BJ (cell line): ENCODE measurements at regions not wholly inside any gene's neighbourhood (a gene's known extent, or its start where the extent isn't known, plus 50 kb on each side); places are given as distances from the start of the nearest gene placed in this dataset.

Experiments used
- CTCF ChIA-PET: fragments of 350-600 bp; formaldehyde crosslinking; extraction: SDS; loops from one replicate; lab custom pipeline; 2021; ENCODE audit warnings: antibody characterized with exemption, inconsistent platforms; lab: Yijun Ruan, JAX
- POLR2A ChIA-PET: fragments of 300-600 bp; sonication (Branson Sonifier 250); formaldehyde crosslinking; extraction: SDS; loops from one replicate; lab custom pipeline; 2021; ENCODE audit warnings: antibody characterized with exemption; lab: Charles Lee
- DNase-seq: peaks from one replicate; pipeline ENCODE4 v3.0.0-alpha.2; 2011; ENCODE audit warnings: low read depth
- H3K27me3 ChIP-seq: 2 replicates; pipeline ENCODE4 v1.6.0; 2011; ENCODE audit warnings: low read length; ENCODE audit not compliant: control insufficient read depth, insufficient read depth
- H3K36me3 ChIP-seq: 2 replicates; pipeline ENCODE4 v1.5.1; 2011; ENCODE audit warnings: low read length; ENCODE audit not compliant: control insufficient read depth, insufficient read depth
- H3K4me3 ChIP-seq: 2 replicates; pipeline ENCODE4 v1.5.1; 2011; ENCODE audit warnings: low read depth, mild to moderate bottlenecking, control low read depth, low read length
- TF ChIP-seq, protein P1 (sequence below): IDR thresholded peaks from 2 replicates; pipeline ENCODE4 v1.5.1; 2011; ENCODE audit warnings: low read depth, mild to moderate bottlenecking, control low read depth, inconsistent platforms, low read length, moderate library complexity; ENCODE audit not compliant: insufficient read depth

DNA sequence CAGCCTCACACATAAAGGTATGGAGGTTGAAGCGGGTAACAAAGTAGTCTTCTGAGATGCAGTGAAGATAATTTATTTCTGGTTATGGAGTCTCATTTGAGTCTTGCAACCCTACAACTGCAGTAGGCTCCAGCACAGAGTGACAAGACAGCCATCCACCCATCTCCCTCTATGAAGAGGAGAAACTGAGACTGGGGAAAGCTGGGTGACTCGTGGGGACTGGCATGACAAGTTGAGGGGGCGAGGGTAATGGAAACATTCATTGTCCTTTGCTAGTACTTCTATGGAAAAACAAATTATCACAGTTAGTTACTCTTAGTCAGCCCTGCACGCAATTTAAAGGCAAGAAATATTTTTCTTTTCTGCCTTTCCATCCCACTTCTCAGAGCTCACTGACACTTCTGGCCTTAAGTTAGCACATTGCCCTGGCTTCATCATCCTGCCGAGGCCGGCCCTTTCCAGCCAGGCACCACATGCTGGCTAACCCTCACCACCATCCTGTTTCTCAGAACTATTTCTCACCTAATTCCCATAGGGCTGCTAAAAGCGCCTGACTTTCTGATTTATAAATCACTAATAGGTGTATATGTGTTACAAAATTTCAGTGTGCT is 361.1 kb downstream of the ETS1 start:
- no peak for DNase-seq
- H3K36me3 ChIP-seq: no peaks in the 10 kb centered on the region
- H3K4me3 ChIP-seq: no peak overlapping the region
- H3K27me3 ChIP-seq: no peaks in the 10 kb centered on the region
- TF ChIP-seq, protein P1, sequence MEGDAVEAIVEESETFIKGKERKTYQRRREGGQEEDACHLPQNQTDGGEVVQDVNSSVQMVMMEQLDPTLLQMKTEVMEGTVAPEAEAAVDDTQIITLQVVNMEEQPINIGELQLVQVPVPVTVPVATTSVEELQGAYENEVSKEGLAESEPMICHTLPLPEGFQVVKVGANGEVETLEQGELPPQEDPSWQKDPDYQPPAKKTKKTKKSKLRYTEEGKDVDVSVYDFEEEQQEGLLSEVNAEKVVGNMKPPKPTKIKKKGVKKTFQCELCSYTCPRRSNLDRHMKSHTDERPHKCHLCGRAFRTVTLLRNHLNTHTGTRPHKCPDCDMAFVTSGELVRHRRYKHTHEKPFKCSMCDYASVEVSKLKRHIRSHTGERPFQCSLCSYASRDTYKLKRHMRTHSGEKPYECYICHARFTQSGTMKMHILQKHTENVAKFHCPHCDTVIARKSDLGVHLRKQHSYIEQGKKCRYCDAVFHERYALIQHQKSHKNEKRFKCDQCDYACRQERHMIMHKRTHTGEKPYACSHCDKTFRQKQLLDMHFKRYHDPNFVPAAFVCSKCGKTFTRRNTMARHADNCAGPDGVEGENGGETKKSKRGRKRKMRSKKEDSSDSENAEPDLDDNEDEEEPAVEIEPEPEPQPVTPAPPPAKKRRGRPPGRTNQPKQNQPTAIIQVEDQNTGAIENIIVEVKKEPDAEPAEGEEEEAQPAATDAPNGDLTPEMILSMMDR: no peak
- CTCF ChIA-PET: no interaction called here
- POLR2A ChIA-PET: interaction anchor here (0.6 kb wide), 1 partner anchor 299 kb away, joined by 19 read pairs; no protein-coding TSS in a partner anchor

DNA sequence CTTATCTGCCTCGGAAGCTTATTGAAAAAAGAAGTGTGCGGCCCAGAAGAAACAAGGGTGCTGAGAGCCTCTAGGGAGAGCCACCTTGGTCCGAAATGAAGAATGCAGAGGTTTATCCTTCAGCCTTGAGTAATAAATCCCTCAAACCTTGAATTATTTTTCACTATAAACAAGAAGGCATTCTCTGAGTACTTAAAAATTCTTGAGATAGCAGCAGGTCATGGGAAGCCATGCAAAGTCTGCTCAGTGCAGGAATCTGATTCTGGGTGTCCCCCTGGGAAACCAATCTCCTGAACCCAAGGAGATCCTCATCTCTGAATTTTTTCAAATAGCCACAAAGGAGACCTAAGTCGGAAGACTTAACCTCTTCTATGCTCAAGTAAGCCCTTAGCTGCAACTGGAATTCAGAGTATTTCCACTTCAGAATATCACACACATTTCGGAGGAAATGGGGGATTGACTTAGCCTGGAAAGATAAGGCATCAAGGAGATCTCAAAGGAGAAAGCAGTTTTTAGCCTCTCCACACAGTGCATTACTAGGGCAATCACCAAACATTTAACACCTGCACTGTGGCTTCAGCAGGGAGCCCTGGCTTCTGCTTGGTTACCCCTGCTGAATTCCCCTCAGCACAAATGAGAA is 365.0 kb downstream of the ETS1 start:
- TF ChIP-seq, protein P1: no peak
- CTCF ChIA-PET: no interaction called here
- POLR2A ChIA-PET: no interaction called here
- no peaks in the 10 kb centered on the region for H3K27me3 ChIP-seq
- H3K4me3 ChIP-seq: no peak overlapping the region
- DNase-seq: no peak
- no peaks in the 10 kb centered on the region for H3K36me3 ChIP-seq

DNA sequence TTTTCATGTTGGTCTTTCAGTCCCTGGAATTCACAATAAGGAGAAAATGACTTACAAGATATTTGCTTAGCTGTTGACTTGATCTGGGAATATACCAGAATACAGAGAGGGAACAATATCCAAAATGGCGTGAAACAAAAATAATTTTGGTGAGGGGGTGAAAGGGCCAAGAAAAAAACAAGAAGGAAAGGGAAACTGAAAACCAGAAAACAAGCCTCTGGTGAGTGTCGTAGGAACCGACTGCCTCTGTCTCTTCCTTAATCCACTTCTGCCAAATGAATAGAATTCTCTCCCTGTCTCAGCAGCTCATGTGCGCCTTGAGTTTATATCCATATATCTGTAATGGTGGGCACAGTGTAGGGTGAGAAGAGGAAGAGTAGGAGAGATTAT is 367.6 kb downstream of the ETS1 start:
- TF ChIP-seq, protein P1: no peak
- no peak for DNase-seq
- H3K27me3 ChIP-seq: no peaks in the 10 kb centered on the region
- ChIA-PET CTCF (interaction anchor here (2.6 kb wide), 1 partner anchor 9 kb away, joined by 9 read pairs; no protein-coding TSS in a partner anchor), POLR2A (no interaction called here)
- no peak overlapping the region for H3K4me3 ChIP-seq
- no peaks in the 10 kb centered on the region for H3K36me3 ChIP-seq

DNA sequence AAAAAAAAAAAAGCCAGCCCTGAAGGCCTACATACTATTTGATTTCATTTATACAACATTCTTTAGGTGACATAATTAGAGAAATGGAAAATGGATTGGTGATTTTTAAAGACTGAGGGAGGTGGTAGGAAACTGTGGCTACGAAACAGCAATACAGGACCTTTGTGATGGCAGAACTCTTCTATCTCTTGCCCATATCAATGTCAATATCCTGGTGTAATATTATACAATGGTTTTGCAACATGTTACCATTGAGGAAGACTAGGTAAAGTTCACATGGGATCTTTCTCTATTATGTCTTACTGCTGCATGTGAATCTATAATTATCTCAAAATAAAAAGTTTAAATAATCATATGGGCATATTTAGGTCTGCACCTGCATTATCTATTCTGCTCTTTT is 371.2 kb downstream of the ETS1 start:
- ChIA-PET CTCF (no interaction called here), POLR2A (no interaction called here)
- Histone ChIP-seq H3K36me3 (no peaks in the 10 kb centered on the region), H3K27me3 (no peaks in the 10 kb centered on the region), H3K4me3 (no peak overlapping the region)
- TF ChIP-seq, protein P1: no peak
- no peak for DNase-seq

DNA sequence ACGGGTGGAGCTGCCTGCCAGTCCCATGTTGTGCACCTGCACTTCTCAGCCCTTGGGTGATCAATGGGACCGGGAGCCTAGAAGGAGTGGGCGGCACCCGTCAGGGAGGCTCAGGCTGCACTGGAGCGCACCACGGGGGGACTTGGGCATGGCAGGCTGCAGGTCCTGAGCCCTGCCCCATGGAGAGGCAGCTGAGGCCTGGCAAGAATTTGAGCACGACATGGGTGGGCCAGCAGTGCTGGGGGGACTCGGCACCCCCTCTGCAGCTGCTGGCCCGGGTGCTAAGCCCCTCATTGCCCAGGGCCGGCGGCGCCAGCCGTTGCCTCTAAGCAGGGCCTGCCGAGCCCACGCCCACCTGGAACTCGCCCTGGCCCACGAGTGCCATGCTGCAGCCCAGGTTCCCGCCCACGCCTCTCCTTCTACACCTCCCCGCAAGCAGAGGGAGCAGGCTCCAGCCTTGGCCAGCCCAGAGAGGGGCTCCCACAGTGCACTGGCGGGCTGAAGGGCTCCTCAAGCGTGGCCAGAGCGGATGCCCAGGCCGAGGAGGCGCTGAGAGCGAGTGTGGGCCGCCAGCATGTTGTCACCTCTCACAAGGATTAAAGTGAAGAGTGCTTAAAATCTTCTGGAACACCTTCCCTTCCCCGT is 372.0 kb downstream of the ETS1 start:
- ChIA-PET POLR2A (no interaction called here), CTCF (interaction anchor here (0.6 to 1.1 kb wide), 2 partner anchors 176 to 1116 kb away, joined by 3 read pairs; no protein-coding TSS in a partner anchor)
- H3K27me3 ChIP-seq: no peaks in the 10 kb centered on the region
- H3K4me3 ChIP-seq: no peak overlapping the region
- H3K36me3 ChIP-seq: no peaks in the 10 kb centered on the region
- TF ChIP-seq, protein P1: no peak
- no peak for DNase-seq
